NB4 (cell line): ENCODE measurements at regions not wholly inside any gene's neighbourhood (a gene's known extent, or its start where the extent isn't known, plus 50 kb on each side); places are given as distances from the start of the nearest gene placed in this dataset.

Source experiments
- MYC ChIP-seq: IDR thresholded peaks from 2 replicates; pipeline ENCODE4 v1.6.1; 2011; ENCODE audit warnings: low read depth, low read length
- POLR2A ChIP-seq: IDR thresholded peaks from 2 replicates; pipeline ENCODE4 v1.6.1; 2011; ENCODE audit warnings: mild to moderate bottlenecking; ENCODE audit not compliant: insufficient read length; ENCODE audit errors: extremely low read depth
- TF ChIP-seq, protein P1 (sequence below): IDR thresholded peaks from one replicate; pipeline ENCODE4 v1.5.1; 2012; ENCODE audit warnings: low read depth, low read length
- TF ChIP-seq, protein P2 (sequence below): IDR thresholded peaks from 2 replicates; pipeline ENCODE4 v1.6.1; 2011; ENCODE audit warnings: low read depth, low read length

DNA sequence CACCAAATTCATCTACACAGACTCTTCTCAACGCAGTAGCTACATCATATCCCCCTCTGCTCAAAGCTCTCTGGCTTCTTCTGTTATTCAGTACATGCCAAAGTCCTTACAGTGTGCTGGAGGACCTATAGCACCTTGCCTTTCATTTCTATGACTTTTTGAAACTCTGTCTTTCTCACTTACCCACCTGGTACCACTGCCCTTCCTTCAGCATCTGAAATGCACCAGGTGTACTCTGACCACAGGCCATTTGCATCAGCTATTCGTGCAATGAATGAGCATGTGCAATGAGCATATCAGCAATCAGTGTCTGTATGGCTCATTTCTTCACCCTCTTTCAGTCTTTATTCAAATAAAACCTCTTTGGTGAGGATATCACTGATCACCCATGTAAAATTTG lies 399.9 kb downstream of the RAB28 start:
- TF ChIP-seq POLR2A = no peak
- TF ChIP-seq, protein P1, sequence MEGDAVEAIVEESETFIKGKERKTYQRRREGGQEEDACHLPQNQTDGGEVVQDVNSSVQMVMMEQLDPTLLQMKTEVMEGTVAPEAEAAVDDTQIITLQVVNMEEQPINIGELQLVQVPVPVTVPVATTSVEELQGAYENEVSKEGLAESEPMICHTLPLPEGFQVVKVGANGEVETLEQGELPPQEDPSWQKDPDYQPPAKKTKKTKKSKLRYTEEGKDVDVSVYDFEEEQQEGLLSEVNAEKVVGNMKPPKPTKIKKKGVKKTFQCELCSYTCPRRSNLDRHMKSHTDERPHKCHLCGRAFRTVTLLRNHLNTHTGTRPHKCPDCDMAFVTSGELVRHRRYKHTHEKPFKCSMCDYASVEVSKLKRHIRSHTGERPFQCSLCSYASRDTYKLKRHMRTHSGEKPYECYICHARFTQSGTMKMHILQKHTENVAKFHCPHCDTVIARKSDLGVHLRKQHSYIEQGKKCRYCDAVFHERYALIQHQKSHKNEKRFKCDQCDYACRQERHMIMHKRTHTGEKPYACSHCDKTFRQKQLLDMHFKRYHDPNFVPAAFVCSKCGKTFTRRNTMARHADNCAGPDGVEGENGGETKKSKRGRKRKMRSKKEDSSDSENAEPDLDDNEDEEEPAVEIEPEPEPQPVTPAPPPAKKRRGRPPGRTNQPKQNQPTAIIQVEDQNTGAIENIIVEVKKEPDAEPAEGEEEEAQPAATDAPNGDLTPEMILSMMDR = no peak
- TF ChIP-seq, protein P2, sequence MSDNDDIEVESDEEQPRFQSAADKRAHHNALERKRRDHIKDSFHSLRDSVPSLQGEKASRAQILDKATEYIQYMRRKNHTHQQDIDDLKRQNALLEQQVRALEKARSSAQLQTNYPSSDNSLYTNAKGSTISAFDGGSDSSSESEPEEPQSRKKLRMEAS = no peak
- TF ChIP-seq MYC = no peak
